ENCODE measurements at regions not wholly inside any gene's neighbourhood (a gene's known extent, or its start where the extent isn't known, plus 50 kb on each side); places are given as distances from the start of the nearest gene placed in this dataset.

DNA sequence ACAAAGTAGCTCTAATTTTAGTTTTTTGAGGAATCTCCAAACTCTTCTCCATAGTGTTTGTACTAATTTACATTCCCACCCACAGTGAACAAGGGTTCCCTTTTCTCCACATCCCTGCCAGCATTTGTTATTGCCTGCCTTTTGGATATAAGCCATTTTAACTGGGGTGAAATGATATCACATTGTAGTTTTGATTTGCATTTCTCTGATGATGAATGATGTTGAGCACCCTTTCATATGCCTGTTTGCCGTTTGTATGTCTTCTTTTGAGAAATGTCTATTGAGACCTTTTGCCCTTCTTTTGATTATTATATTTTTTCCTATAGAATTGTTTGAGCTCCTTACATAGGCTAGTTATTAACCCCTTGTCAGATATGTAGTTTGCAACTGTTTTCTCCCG lies 239.9 kb upstream of the TPM1 start:
- H3K36me3 Mint-ChIP-seq (ENCODE audit: low read depth, unreplicated experiment) = peaks cover 44% of the 10 kb centered on the region
- Histone ChIP-seq H3K36me3 (ENCODE audit: insufficient read depth, low read length) (no peaks in the 10 kb centered on the region), H3K9me3 (ENCODE audit: insufficient read depth, low read depth, low read length) (no peaks in the 10 kb centered on the region), H3K27me3 (ENCODE audit: insufficient read depth, low read length) (no peaks in the 10 kb centered on the region), H4K20me1 (ENCODE audit: insufficient read depth, low read length) (no peaks in the 10 kb centered on the region), H3K9ac (ENCODE audit: low read length) (no peak overlapping the region), H3K4me1 (ENCODE audit: insufficient read depth, low read length) (no peaks in the 10 kb centered on the region), H3K4me3 (ENCODE audit: insufficient read depth, low read depth, low read length) (no peak overlapping the region), H3K79me2 (ENCODE audit: insufficient read depth, low read length) (no peaks in the 10 kb centered on the region), H3K27ac (ENCODE audit: low read depth, low read length) (no peak overlapping the region), H3K4me2 (ENCODE audit: low read length) (no peak overlapping the region), H2AFZ (ENCODE audit: low read depth, low read length) (no peak overlapping the region)
- TF ChIP-seq EZH2 (IDR thresholded peaks at IDR 0.05; ENCODE audit: insufficient read depth, low read length) = no peak
- TF ChIP-seq, protein P1, sequence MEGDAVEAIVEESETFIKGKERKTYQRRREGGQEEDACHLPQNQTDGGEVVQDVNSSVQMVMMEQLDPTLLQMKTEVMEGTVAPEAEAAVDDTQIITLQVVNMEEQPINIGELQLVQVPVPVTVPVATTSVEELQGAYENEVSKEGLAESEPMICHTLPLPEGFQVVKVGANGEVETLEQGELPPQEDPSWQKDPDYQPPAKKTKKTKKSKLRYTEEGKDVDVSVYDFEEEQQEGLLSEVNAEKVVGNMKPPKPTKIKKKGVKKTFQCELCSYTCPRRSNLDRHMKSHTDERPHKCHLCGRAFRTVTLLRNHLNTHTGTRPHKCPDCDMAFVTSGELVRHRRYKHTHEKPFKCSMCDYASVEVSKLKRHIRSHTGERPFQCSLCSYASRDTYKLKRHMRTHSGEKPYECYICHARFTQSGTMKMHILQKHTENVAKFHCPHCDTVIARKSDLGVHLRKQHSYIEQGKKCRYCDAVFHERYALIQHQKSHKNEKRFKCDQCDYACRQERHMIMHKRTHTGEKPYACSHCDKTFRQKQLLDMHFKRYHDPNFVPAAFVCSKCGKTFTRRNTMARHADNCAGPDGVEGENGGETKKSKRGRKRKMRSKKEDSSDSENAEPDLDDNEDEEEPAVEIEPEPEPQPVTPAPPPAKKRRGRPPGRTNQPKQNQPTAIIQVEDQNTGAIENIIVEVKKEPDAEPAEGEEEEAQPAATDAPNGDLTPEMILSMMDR (IDR thresholded peaks at IDR 0.05; ENCODE audit: insufficient read depth, low read depth, low read length) = no peak
- H3K4me3 Mint-ChIP-seq (ENCODE audit: unreplicated experiment) = no peak overlapping the region
- H3K9me3 Mint-ChIP-seq (ENCODE audit: unreplicated experiment) = peaks cover 2% of the 10 kb centered on the region
- peaks cover 6% of the 10 kb centered on the region for H3K4me1 Mint-ChIP-seq (ENCODE audit: low read depth, unreplicated experiment)
- no peak overlapping the region for H3K27ac Mint-ChIP-seq (ENCODE audit: unreplicated experiment)
- DNase-seq (ENCODE audit: low read depth) = no peak
- FAIRE-seq = no peak
- H3K27me3 Mint-ChIP-seq (ENCODE audit: low read depth, unreplicated experiment) = peaks cover 2% of the 10 kb centered on the region

DNA sequence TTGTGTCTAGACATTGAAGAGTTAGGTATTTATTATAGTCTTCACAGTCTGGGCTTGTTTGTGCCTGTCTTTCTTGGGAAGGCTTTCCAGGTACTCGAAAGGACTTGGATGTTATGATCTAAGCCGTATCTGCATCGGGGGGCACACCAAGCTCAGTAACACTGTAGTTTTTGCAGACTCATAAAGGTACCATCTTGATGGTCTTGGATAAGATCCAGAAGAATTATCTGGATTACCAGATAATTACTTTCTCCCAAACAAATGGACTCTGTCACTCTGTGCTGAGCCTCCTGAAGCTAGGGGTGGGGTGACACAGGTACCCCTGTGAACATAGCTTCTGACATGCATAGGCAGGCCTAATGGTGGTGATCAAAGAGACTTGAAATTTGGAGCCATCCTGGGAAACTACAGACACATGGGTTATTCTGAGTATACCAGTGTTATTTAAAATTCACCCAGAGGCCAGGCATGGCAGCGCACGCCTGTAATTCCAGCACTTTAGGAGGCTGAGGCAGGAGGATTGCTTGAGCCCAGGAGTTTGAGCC lies 238.6 kb upstream of the TPM1 start:
- DNase-seq (ENCODE audit: low read depth) = no peak
- Histone ChIP-seq H3K79me2 (ENCODE audit: insufficient read depth, low read length) (no peaks in the 10 kb centered on the region), H3K9me3 (ENCODE audit: insufficient read depth, low read depth, low read length) (no peaks in the 10 kb centered on the region), H3K4me1 (ENCODE audit: insufficient read depth, low read length) (no peaks in the 10 kb centered on the region), H3K4me3 (ENCODE audit: insufficient read depth, low read depth, low read length) (no peak overlapping the region), H3K36me3 (ENCODE audit: insufficient read depth, low read length) (no peaks in the 10 kb centered on the region), H3K27ac (ENCODE audit: low read depth, low read length) (no peak overlapping the region), H4K20me1 (ENCODE audit: insufficient read depth, low read length) (no peaks in the 10 kb centered on the region), H2AFZ (ENCODE audit: low read depth, low read length) (no peak overlapping the region), H3K9ac (ENCODE audit: low read length) (no peak overlapping the region), H3K27me3 (ENCODE audit: insufficient read depth, low read length) (no peaks in the 10 kb centered on the region), H3K4me2 (ENCODE audit: low read length) (no peak overlapping the region)
- no peak for TF ChIP-seq EZH2 (IDR thresholded peaks at IDR 0.05; ENCODE audit: insufficient read depth, low read length)
- TF ChIP-seq, protein P1 (IDR thresholded peaks at IDR 0.05; ENCODE audit: insufficient read depth, low read depth, low read length) = no peak
- no peak overlapping the region for H3K4me3 Mint-ChIP-seq (ENCODE audit: unreplicated experiment)
- peaks cover 7% of the 10 kb centered on the region for H3K4me1 Mint-ChIP-seq (ENCODE audit: low read depth, unreplicated experiment)
- FAIRE-seq = no peak
- H3K27me3 Mint-ChIP-seq (ENCODE audit: low read depth, unreplicated experiment) = peaks cover 2% of the 10 kb centered on the region
- H3K36me3 Mint-ChIP-seq (ENCODE audit: low read depth, unreplicated experiment) = peaks cover 35% of the 10 kb centered on the region
- no peak overlapping the region for H3K27ac Mint-ChIP-seq (ENCODE audit: unreplicated experiment)
- peaks cover 2% of the 10 kb centered on the region for H3K9me3 Mint-ChIP-seq (ENCODE audit: unreplicated experiment)

DNA sequence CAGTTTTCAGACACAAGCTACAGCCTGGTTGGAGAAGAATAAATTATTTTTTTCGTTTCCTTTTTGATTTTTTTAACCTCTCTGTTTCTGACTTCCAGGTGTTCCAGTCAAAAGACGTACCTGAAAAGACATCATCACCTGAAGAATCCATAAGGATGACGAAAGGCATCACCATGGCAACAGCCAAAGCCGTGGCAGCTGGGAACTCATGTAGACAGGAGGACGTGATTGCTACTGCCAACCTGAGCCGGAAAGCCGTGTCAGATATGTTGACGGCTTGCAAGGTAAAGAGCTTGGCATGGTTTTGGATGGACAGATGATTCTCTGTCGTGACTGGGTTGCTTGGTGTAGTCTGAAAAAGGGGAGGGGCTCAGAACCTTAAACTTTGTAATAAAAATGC lies 237.0 kb upstream of the TPM1 start:
- Histone ChIP-seq H3K9me3 (ENCODE audit: insufficient read depth, low read depth, low read length) (no peaks in the 10 kb centered on the region), H3K9ac (ENCODE audit: low read length) (no peak overlapping the region), H3K4me3 (ENCODE audit: insufficient read depth, low read depth, low read length) (no peak overlapping the region), H4K20me1 (ENCODE audit: insufficient read depth, low read length) (no peaks in the 10 kb centered on the region), H3K27ac (ENCODE audit: low read depth, low read length) (no peak overlapping the region), H2AFZ (ENCODE audit: low read depth, low read length) (no peak overlapping the region), H3K79me2 (ENCODE audit: insufficient read depth, low read length) (no peaks in the 10 kb centered on the region), H3K4me2 (ENCODE audit: low read length) (no peak overlapping the region), H3K27me3 (ENCODE audit: insufficient read depth, low read length) (no peaks in the 10 kb centered on the region), H3K4me1 (ENCODE audit: insufficient read depth, low read length) (peaks cover 8% of the 10 kb centered on the region), H3K36me3 (ENCODE audit: insufficient read depth, low read length) (no peaks in the 10 kb centered on the region)
- H3K4me1 Mint-ChIP-seq (ENCODE audit: low read depth, unreplicated experiment) = peaks cover 19% of the 10 kb centered on the region
- no peak overlapping the region for H3K4me3 Mint-ChIP-seq (ENCODE audit: unreplicated experiment)
- no peaks in the 10 kb centered on the region for H3K27me3 Mint-ChIP-seq (ENCODE audit: low read depth, unreplicated experiment)
- no peaks in the 10 kb centered on the region for H3K9me3 Mint-ChIP-seq (ENCODE audit: unreplicated experiment)
- no peak for FAIRE-seq
- no peak for DNase-seq (ENCODE audit: low read depth)
- TF ChIP-seq, protein P1 (IDR thresholded peaks at IDR 0.05; ENCODE audit: insufficient read depth, low read depth, low read length) = no peak
- TF ChIP-seq EZH2 (IDR thresholded peaks at IDR 0.05; ENCODE audit: insufficient read depth, low read length) = no peak
- no peak overlapping the region for H3K27ac Mint-ChIP-seq (ENCODE audit: unreplicated experiment)
- peaks cover 28% of the 10 kb centered on the region for H3K36me3 Mint-ChIP-seq (ENCODE audit: low read depth, unreplicated experiment)
